SK-N-SH (cell line): ENCODE measurements at regions not wholly inside any gene's neighbourhood (a gene's known extent, or its start where the extent isn't known, plus 50 kb on each side); places are given as distances from the start of the nearest gene placed in this dataset.

Experiments
- CTCF ChIA-PET: fragments of 300-600, 350-600 bp; formaldehyde crosslinking; extraction: SDS; loops from one replicate; lab custom pipeline; 2021; lab: Yijun Ruan, JAX
- POLR2A ChIA-PET: fragments of 350-600 bp; sonication (Branson Sonifier 250); formaldehyde crosslinking; extraction: SDS; loops from one replicate; lab custom pipeline; 2020; ENCODE audit warnings: antibody characterized with exemption, inconsistent platforms; lab: Yijun Ruan, JAX
- DNase-seq: peaks from one replicate; pipeline ENCODE4 v3.0.0; 2012
- H2AFZ ChIP-seq: fragments of 200-600 bp; sonication (generic); 2 replicates; pipeline ENCODE4 v1.8.1; 2016; ENCODE audit warnings: antibody characterized with exemption, mild to moderate bottlenecking, low read depth
- H3F3A ChIP-seq: fragments of 200-600 bp; sonication (generic); replicated peaks from 2 replicates; pipeline ENCODE3; 2016; ENCODE audit warnings: antibody characterized with exemption, mild to moderate bottlenecking; ENCODE audit not compliant: insufficient read depth
- H3K27ac ChIP-seq, 2 experiments: fragments of 200-500 bp in 1 of 2; fragments of 200-600 bp in 1 of 2; sonication (Bioruptor generic) in 1 of 2; sonication (generic), shearing (Covaris generic) in 1 of 2; 2 replicates each; pipeline versions ENCODE4 v1.5.1 to v1.6.1; 2014 to 2016; ENCODE audit warnings: low read depth in 2 of 2, inconsistent platforms in 1 of 2, low read length in 1 of 2, mild to moderate bottlenecking in 1 of 2, mixed read lengths in 1 of 2
- H3K27me3 ChIP-seq: fragments of 200-600 bp; sonication (generic), shearing (Covaris generic); 2 replicates; pipeline ENCODE4 v1.6.1; 2016; ENCODE audit warnings: mixed run types; ENCODE audit not compliant: insufficient read depth
- H3K36me3 ChIP-seq, 2 experiments: fragments of 200-500 bp in 1 of 2; fragments of 200-600 bp in 1 of 2; sonication (Bioruptor generic) in 1 of 2; sonication (generic) in 1 of 2; replicated peaks in 1 of 2; 2 replicates each; pipeline versions ENCODE3 to v1.5.1; 2014 to 2016; ENCODE audit warnings: low read length in 1 of 2, mild to moderate bottlenecking in 1 of 2; ENCODE audit not compliant: insufficient read depth in 2 of 2, control insufficient read depth in 1 of 2
- H3K4me1 ChIP-seq, 2 experiments: fragments of 200-500 bp in 1 of 2; fragments of 200-600 bp in 1 of 2; sonication (Bioruptor generic) in 1 of 2; sonication (generic), shearing (Covaris generic) in 1 of 2; 2 replicates each; pipeline versions ENCODE4 v1.5.1 to v1.6.1; 2014 to 2016; ENCODE audit warnings: low read depth in 1 of 2, low read length in 1 of 2, mixed run types in 1 of 2; ENCODE audit not compliant: insufficient read depth in 2 of 2, control insufficient read depth in 1 of 2
- H3K4me2 ChIP-seq: fragments of 200-600 bp; sonication (generic), shearing (Covaris generic); 2 replicates; pipeline ENCODE4 v1.6.1; 2017; ENCODE audit warnings: mixed run types
- H3K4me3 ChIP-seq, 2 experiments: fragments of 200-500 bp in 1 of 2; fragments of 200-600 bp in 1 of 2; sonication (Bioruptor generic) in 1 of 2; sonication (generic), shearing (Covaris generic) in 1 of 2; 2 replicates each; pipeline versions ENCODE4 v1.5.1 to v1.8.1; 2014 to 2016; ENCODE audit warnings: low read depth in 2 of 2, inconsistent platforms in 1 of 2, low read length in 1 of 2, mild to moderate bottlenecking in 1 of 2, mixed read lengths in 1 of 2, moderate library complexity in 1 of 2
- H3K79me2 ChIP-seq: fragments of 200-600 bp; sonication (generic); 2 replicates; pipeline ENCODE4 v1.8.1; 2017; ENCODE audit warnings: mild to moderate bottlenecking; ENCODE audit not compliant: insufficient read depth
- H3K9ac ChIP-seq: fragments of 200-600 bp; sonication (generic); 2 replicates; pipeline ENCODE4 v1.6.1; 2017; ENCODE audit warnings: mixed run types
- H3K9me2 ChIP-seq: fragments of 200-600 bp; sonication (generic); 2 replicates; pipeline ENCODE4 v1.6.1; 2017; ENCODE audit warnings: mixed run types
- H3K9me3 ChIP-seq: fragments of 200-600 bp; sonication (generic); 2 replicates; pipeline ENCODE4 v1.6.1; 2017; ENCODE audit warnings: mixed run types, mild to moderate bottlenecking, moderate library complexity
- H4K20me1 ChIP-seq: fragments of 200-600 bp; sonication (generic); 2 replicates; pipeline ENCODE4 v1.6.1; 2017; ENCODE audit warnings: mild to moderate bottlenecking, mixed run types; ENCODE audit not compliant: insufficient read depth
- CHD2 ChIP-seq: fragments of 150-350 bp; IDR thresholded peaks from 2 replicates; pipeline ENCODE4 v1.6.1; 2018; ENCODE audit warnings: low read length; ENCODE audit not compliant: partially characterized antibody
- EZH2phosphoT487 ChIP-seq: fragments of 200-600 bp; sonication (generic); IDR thresholded peaks from 2 replicates; pipeline ENCODE4 v1.6.1; 2017; ENCODE audit warnings: low read depth, mixed run types, mild to moderate bottlenecking, antibody characterized with exemption, moderate library complexity, borderline replicate concordance
- FOSL2 ChIP-seq: IDR thresholded peaks from 2 replicates; pipeline ENCODE4 v1.4.0; 2012; ENCODE audit warnings: low read depth, mild to moderate bottlenecking, moderate library complexity, borderline replicate concordance
- FOXM1 ChIP-seq: IDR thresholded peaks from 2 replicates; pipeline ENCODE4 v1.4.0; 2012; ENCODE audit warnings: low read depth, mild to moderate bottlenecking
- GATA2 ChIP-seq: sonication (generic); formaldehyde crosslinking; IDR thresholded peaks from 2 replicates; pipeline ENCODE4 v1.5.0; 2020; ENCODE audit warnings: mild to moderate bottlenecking, missing genetic modification reagents
- JUND ChIP-seq: IDR thresholded peaks from 2 replicates; pipeline ENCODE4 v1.4.0; 2012
- MEF2A ChIP-seq: IDR thresholded peaks from 2 replicates; pipeline ENCODE4 v1.4.0; 2012; ENCODE audit warnings: low read depth, borderline replicate concordance
- MXI1 ChIP-seq: IDR thresholded peaks from 2 replicates; pipeline ENCODE4 v1.6.1; 2012; ENCODE audit warnings: mild to moderate bottlenecking, low read depth, low read length, improper control_type of control experiment
- NRF1 ChIP-seq: IDR thresholded peaks from 2 replicates; pipeline ENCODE4 v1.6.1; 2012; ENCODE audit warnings: low read depth, mild to moderate bottlenecking, low read length
- POLR2AphosphoS5 ChIP-seq: IDR thresholded peaks from 2 replicates; pipeline ENCODE4 v1.6.1; 2012; ENCODE audit warnings: low read depth, low read length
- RFX5 ChIP-seq: IDR thresholded peaks from 2 replicates; pipeline ENCODE4 v1.6.1; 2012; ENCODE audit warnings: mild to moderate bottlenecking, improper control_type of control experiment, low read length
- RXRA ChIP-seq: IDR thresholded peaks from 2 replicates; pipeline ENCODE4 v1.4.0; 2012; ENCODE audit warnings: low read depth, mild to moderate bottlenecking, borderline replicate concordance
- SIN3A ChIP-seq: IDR thresholded peaks from 2 replicates; pipeline ENCODE4 v1.6.1; 2012; ENCODE audit warnings: low read depth, mild to moderate bottlenecking, low read length, moderate library complexity, borderline replicate concordance
- TAF1 ChIP-seq: IDR thresholded peaks from 2 replicates; pipeline ENCODE4 v1.6.1; 2012; ENCODE audit warnings: low read depth, mild to moderate bottlenecking, low read length, moderate library complexity, borderline replicate concordance
- TCF12 ChIP-seq: IDR thresholded peaks from 2 replicates; pipeline ENCODE4 v1.4.0; 2012
- TEAD4 ChIP-seq: IDR thresholded peaks from 2 replicates; pipeline ENCODE4 v1.4.0; 2012; ENCODE audit warnings: mild to moderate bottlenecking, borderline replicate concordance; ENCODE audit not compliant: insufficient read depth
- USF2 ChIP-seq: fragments of 150-350 bp; IDR thresholded peaks from 2 replicates; pipeline ENCODE4 v1.6.1; 2017; ENCODE audit warnings: antibody characterized with exemption, low read length, low read depth, borderline replicate concordance
- YY1 ChIP-seq: IDR thresholded peaks from 2 replicates; pipeline ENCODE4 v1.4.0; 2012; ENCODE audit warnings: low read depth, mild to moderate bottlenecking
- WGBS: methylation state at CpG from one replicate; pipeline ENCODE4 v1.1.6; 2017; ENCODE audit warnings: low lambda C conversion rate; 5-methylcytosine and 5-hydroxymethylcytosine counted together
- TF ChIP-seq, protein P1 (sequence below): fragments of 200-600 bp; sonication (generic); IDR thresholded peaks from 2 replicates; pipeline ENCODE4 v1.6.1; 2017; ENCODE audit warnings: antibody characterized with exemption, mild to moderate bottlenecking, moderate library complexity
- TF ChIP-seq, protein P2 (sequence below): IDR thresholded peaks from 2 replicates; pipeline ENCODE4 v1.6.1; 2012; ENCODE audit warnings: mild to moderate bottlenecking, low read depth, low read length, moderate library complexity

- Histone ChIP-seq H3K4me3 (no peak overlapping the region), H3K27ac (no peak overlapping the region)
- CTCF ChIA-PET: interaction anchor here (1.5 kb wide), 1 partner anchor 28 kb away, joined by 3 read pairs; no protein-coding TSS in a partner anchor
These were observed 266.3 kb upstream of the KAZN start for GRCh38 chr1:14332158-14332557.

More at GRCh38 chr1:14332158-14332557, 266.3 kb upstream of the KAZN start:
- no peak overlapping the region for H3K9ac ChIP-seq
- no peaks in the 10 kb centered on the region for H3K79me2 ChIP-seq
- H3K4me1 ChIP-seq: no peaks in the 10 kb centered on the region
- TF ChIP-seq YY1: no peak
- TF ChIP-seq MEF2A: no peak
- TF ChIP-seq POLR2AphosphoS5: no peak
- TF ChIP-seq TAF1: no peak
- TF ChIP-seq USF2: no peak
- no peak for TF ChIP-seq RFX5
- no peak for TF ChIP-seq TCF12
- no peak for TF ChIP-seq RXRA
- TF ChIP-seq MXI1: no peak
- TF ChIP-seq, protein P1, sequence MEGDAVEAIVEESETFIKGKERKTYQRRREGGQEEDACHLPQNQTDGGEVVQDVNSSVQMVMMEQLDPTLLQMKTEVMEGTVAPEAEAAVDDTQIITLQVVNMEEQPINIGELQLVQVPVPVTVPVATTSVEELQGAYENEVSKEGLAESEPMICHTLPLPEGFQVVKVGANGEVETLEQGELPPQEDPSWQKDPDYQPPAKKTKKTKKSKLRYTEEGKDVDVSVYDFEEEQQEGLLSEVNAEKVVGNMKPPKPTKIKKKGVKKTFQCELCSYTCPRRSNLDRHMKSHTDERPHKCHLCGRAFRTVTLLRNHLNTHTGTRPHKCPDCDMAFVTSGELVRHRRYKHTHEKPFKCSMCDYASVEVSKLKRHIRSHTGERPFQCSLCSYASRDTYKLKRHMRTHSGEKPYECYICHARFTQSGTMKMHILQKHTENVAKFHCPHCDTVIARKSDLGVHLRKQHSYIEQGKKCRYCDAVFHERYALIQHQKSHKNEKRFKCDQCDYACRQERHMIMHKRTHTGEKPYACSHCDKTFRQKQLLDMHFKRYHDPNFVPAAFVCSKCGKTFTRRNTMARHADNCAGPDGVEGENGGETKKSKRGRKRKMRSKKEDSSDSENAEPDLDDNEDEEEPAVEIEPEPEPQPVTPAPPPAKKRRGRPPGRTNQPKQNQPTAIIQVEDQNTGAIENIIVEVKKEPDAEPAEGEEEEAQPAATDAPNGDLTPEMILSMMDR: no peak
- TF ChIP-seq, protein P2, sequence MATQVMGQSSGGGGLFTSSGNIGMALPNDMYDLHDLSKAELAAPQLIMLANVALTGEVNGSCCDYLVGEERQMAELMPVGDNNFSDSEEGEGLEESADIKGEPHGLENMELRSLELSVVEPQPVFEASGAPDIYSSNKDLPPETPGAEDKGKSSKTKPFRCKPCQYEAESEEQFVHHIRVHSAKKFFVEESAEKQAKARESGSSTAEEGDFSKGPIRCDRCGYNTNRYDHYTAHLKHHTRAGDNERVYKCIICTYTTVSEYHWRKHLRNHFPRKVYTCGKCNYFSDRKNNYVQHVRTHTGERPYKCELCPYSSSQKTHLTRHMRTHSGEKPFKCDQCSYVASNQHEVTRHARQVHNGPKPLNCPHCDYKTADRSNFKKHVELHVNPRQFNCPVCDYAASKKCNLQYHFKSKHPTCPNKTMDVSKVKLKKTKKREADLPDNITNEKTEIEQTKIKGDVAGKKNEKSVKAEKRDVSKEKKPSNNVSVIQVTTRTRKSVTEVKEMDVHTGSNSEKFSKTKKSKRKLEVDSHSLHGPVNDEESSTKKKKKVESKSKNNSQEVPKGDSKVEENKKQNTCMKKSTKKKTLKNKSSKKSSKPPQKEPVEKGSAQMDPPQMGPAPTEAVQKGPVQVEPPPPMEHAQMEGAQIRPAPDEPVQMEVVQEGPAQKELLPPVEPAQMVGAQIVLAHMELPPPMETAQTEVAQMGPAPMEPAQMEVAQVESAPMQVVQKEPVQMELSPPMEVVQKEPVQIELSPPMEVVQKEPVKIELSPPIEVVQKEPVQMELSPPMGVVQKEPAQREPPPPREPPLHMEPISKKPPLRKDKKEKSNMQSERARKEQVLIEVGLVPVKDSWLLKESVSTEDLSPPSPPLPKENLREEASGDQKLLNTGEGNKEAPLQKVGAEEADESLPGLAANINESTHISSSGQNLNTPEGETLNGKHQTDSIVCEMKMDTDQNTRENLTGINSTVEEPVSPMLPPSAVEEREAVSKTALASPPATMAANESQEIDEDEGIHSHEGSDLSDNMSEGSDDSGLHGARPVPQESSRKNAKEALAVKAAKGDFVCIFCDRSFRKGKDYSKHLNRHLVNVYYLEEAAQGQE: no peak
- no peak for TF ChIP-seq NRF1
- TF ChIP-seq GATA2: no peak
- TF ChIP-seq CHD2: no peak
- no peak for TF ChIP-seq JUND
- TF ChIP-seq FOSL2: no peak
- no peak for TF ChIP-seq SIN3A
- TF ChIP-seq TEAD4: no peak
- no peak for TF ChIP-seq EZH2phosphoT487
- no peak for TF ChIP-seq FOXM1
- H4K20me1 ChIP-seq: no peaks in the 10 kb centered on the region
- DNase-seq: no peak
- no peaks in the 10 kb centered on the region for H3K9me2 ChIP-seq
- POLR2A ChIA-PET: no interaction called here
- no peaks in the 10 kb centered on the region for H3K36me3 ChIP-seq
- no peaks in the 10 kb centered on the region for H3F3A ChIP-seq
- no peak overlapping the region for H2AFZ ChIP-seq
- no peak overlapping the region for H3K4me2 ChIP-seq
- H3K9me3 ChIP-seq: no peaks in the 10 kb centered on the region
- H3K27me3 ChIP-seq: no peaks in the 10 kb centered on the region
- 13% methylated on average over 4 of the region's 4 CpGs for WGBS
